Adrenal gland (tissue), 9 donors: ENCODE measurements at regions not wholly inside any gene's neighbourhood (a gene's known extent, or its start where the extent isn't known, plus 50 kb on each side); places are given as distances from the start of the nearest gene placed in this dataset.

Experiments used
- DNase-seq, 7 donors: peaks; one replicate each; pipeline ENCODE4 v3.0.0-alpha.2; 2019 to 2020
- H3K27ac ChIP-seq, 5 donors: fragments of 200-600 bp; sonication (generic) in 4 of 5; 1 replicate in 3 of 5; 2 replicates in 2 of 5; pipeline versions ENCODE4 v1.5.1 to v1.8.0; 2016 to 2020; ENCODE audit warnings: mild to moderate bottlenecking in 1 of 5
- H3K27me3 ChIP-seq: fragments of 200-600 bp; 2 replicates; pipeline ENCODE4 v1.8.0; 2021
- H3K36me3 ChIP-seq, 2 donors: fragments of 200-600 bp; replicated peaks in 1 of 2; 1 replicate in 1 of 2; 2 replicates in 1 of 2; pipeline versions ENCODE4 v1.5.1 to v1.8.0; 2018 to 2022
- H3K4me1 ChIP-seq, 2 donors: fragments of 200-600 bp; replicated peaks in 1 of 2; 1 replicate in 1 of 2; 2 replicates in 1 of 2; pipeline versions ENCODE4 v1.5.1 to v1.8.0; 2018 to 2021
- H3K4me3 ChIP-seq, 4 donors: fragments of 200-600 bp; sonication (generic) in 3 of 4; one replicate each; pipeline ENCODE4 v1.5.1; 2016 to 2018
- H3K9me3 ChIP-seq, 3 donors: fragments of 200-600 bp; sonication (generic) in 1 of 3; replicated peaks in 1 of 3; 1 replicate in 2 of 3; 2 replicates in 1 of 3; pipeline versions ENCODE4 v1.5.1 to v1.8.0; 2016 to 2021
- POLR2A ChIP-seq, 2 donors: fragments of 450-650 bp; IDR thresholded peaks; one replicate each; pipeline ENCODE4 v1.6.1; 2017; ENCODE audit warnings: antibody characterized with exemption in 2 of 2, mild to moderate bottlenecking in 2 of 2, moderate library complexity in 1 of 2
- WGBS, 4 donors: extraction: QIAGEN DNeasy Blood & Tissue Kit in 2 of 4; methylation state at CpG; one replicate each; pipeline versions ENCODE4 v1.1.5 to v1.1.7; 2013 to 2017; 5-methylcytosine and 5-hydroxymethylcytosine counted together
- intact Hi-C, 2 donors: fragments of 100-400 bp; cut with DNase I; formaldehyde crosslinking; loops; one replicate each; pipeline versions ENCODE4 v1.14.1 to v1.15.0; 2022 to 2023
- TF ChIP-seq, protein P1 (sequence below), 6 experiments: fragments of 450-650 bp in 4 of 6; fragments of 200-600 bp in 2 of 6; sonication (generic) in 1 of 6; IDR thresholded peaks; 1 replicate in 5 of 6; 2 replicates in 1 of 6; pipeline versions ENCODE4 v1.5.1 to v1.8.0; 2016 to 2021; ENCODE audit warnings: antibody characterized with exemption in 6 of 6, mild to moderate bottlenecking in 2 of 6, moderate library complexity in 1 of 6
- donor health status: healthy with polysubstance abuse.
- donor health status: Bipolar disorder and iron deficiency.
- donor health status: DM: yes; HTN: yes; CAD: no.
- donor health status: DM: no; HTN: no; CAD: no.
- donor health status: DM: no; HTN: no; CAD: no.

DNA sequence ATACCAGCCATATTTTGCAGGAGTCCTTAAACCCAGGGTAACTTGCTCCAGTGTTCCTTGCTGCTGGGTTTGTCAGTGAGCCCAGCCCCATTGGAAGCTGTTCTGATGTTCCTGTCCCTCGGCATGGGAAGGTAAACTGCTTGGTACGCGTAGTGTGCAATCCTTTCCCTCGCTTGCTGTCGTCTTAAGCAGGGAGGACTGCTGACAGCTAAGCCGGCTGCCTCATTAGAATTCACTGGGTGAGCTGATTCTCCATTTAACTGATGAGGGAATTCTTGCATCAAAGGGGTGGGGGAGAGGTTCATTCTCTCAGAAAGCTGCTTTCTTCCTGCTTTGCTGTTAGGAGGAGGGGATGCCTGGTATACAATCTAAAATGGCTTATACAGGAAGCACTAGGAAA lies 164.6 kb downstream of the MID1IP1 start:
- DNase-seq: no peak
- Histone ChIP-seq H3K4me3 (no peak overlapping the region), H3K27me3 (peaks cover 11% of the 10 kb centered on the region), H3K27ac (no peak overlapping the region), H3K36me3 (no peaks in the 10 kb centered on the region), H3K9me3 (no peaks in the 10 kb centered on the region), H3K4me1 (no peaks in the 10 kb centered on the region)
- TF ChIP-seq POLR2A (IDR thresholded peaks at IDR 0.05): no peak
- TF ChIP-seq, protein P1, sequence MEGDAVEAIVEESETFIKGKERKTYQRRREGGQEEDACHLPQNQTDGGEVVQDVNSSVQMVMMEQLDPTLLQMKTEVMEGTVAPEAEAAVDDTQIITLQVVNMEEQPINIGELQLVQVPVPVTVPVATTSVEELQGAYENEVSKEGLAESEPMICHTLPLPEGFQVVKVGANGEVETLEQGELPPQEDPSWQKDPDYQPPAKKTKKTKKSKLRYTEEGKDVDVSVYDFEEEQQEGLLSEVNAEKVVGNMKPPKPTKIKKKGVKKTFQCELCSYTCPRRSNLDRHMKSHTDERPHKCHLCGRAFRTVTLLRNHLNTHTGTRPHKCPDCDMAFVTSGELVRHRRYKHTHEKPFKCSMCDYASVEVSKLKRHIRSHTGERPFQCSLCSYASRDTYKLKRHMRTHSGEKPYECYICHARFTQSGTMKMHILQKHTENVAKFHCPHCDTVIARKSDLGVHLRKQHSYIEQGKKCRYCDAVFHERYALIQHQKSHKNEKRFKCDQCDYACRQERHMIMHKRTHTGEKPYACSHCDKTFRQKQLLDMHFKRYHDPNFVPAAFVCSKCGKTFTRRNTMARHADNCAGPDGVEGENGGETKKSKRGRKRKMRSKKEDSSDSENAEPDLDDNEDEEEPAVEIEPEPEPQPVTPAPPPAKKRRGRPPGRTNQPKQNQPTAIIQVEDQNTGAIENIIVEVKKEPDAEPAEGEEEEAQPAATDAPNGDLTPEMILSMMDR (IDR thresholded peaks at IDR 0.05): no peak
- WGBS, 4 donors: 61 to 85% (median 71%) methylated on average over 6 of the region's 6 CpGs
- intact Hi-C loops: no loop called here

DNA sequence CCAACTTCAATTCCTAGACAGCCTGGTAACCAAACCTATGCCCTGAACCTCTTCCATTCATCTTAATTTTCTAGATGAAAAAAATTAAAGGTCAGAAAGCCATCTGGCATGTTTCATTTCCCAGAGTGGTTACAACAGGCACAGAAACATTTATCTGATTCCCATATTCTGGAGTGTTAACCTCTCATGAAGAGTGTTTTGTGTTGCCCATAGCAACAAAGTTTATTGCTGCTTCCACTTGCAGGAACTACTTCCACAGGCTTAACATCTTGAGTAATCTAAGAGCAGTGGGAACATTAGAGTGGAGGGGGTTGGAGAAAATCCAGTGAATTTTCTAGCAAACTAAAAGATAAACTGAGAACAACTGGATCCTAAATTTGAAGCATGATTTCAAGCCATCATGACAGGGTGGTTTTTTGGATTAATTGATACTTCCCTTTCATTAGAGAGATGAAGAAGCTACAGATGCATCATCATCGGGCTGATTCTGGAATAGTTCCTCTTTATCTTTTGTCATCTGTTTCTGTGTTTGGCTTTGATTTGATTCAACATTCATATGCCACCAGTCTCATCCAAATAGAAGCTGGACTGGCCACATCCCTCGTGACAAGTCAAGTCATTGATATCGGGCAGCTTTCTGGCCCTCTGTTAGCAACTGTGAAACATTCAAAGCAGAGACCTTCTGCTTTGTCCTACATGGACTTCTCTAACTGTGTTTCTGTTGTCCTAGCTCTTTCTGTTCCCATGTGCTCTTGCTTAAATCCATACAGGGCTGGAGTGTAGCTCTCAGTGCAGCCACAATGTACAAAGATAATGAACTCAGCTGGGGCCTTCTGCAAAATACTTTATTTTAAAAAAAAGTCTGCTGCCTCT lies 167.3 kb downstream of the MID1IP1 start:
- H3K9me3 ChIP-seq: no peaks in the 10 kb centered on the region
- 59 to 73% (median 68%) methylated on average over 3 of the region's 3 CpGs for WGBS, 4 donors
- no peak for TF ChIP-seq POLR2A (IDR thresholded peaks at IDR 0.05)
- TF ChIP-seq, protein P1 (IDR thresholded peaks at IDR 0.05): no peak
- no peak overlapping the region for H3K27ac ChIP-seq
- peaks cover 8% of the 10 kb centered on the region for H3K27me3 ChIP-seq
- H3K36me3 ChIP-seq: no peaks in the 10 kb centered on the region
- intact Hi-C loops: no loop called here
- H3K4me3 ChIP-seq: no peak overlapping the region
- H3K4me1 ChIP-seq: no peaks in the 10 kb centered on the region
- no peak for DNase-seq

DNA sequence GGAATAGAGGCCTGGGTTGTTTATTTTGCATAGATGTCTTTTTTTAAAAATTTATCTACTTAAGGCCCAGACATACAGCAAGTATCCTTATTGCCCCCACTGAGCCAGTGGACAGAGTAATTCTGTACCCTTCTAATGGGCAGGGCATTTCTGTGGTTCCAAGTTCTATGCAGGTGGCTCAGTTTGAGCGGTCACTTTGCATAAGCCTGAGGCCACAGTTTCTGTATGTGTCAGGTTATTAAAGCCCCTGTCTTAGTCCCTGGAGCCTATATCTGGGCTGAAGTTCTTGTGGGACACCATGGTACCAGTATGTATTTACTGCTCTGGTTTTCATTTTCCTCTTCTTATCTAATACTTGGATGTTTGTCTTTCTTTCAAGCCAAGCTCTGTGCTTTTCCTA lies 168.8 kb downstream of the MID1IP1 start:
- Histone ChIP-seq H3K4me3 (no peak overlapping the region), H3K9me3 (no peaks in the 10 kb centered on the region), H3K4me1 (no peaks in the 10 kb centered on the region), H3K36me3 (no peaks in the 10 kb centered on the region), H3K27me3 (peaks cover 8% of the 10 kb centered on the region), H3K27ac (no peak overlapping the region)
- intact Hi-C loops: no loop called here
- 80 to 100% (median 93%) methylated on average over 1 of the region's 1 CpG for WGBS, 4 donors
- DNase-seq: no peak
- TF ChIP-seq POLR2A (IDR thresholded peaks at IDR 0.05): no peak
- TF ChIP-seq, protein P1 (IDR thresholded peaks at IDR 0.05): no peak

DNA sequence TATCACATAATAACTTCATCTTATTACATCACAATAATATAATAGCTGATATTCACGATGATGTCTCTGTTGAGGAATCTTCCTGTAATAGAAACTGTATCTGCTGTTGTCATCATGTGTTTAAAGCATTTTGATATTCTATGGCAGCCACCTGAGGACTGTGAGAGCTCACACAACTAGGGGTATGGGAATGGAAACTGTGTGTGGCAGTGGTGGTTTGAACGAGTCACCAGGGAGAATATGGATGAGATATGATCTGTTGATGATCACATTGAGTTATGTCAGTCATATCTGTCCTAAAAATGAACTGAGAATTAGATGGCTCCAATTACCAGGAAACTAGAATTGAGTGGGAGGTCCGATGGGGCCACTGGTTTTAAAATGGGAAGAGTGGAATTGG lies 169.6 kb downstream of the MID1IP1 start:
- no peak for DNase-seq
- H3K27ac ChIP-seq: no peak overlapping the region
- intact Hi-C loops: no loop called here
- 69 to 91% (median 78%) methylated on average over 3 of the region's 3 CpGs for WGBS, 4 donors
- no peaks in the 10 kb centered on the region for H3K4me1 ChIP-seq
- peaks cover 8% of the 10 kb centered on the region for H3K27me3 ChIP-seq
- no peak for TF ChIP-seq POLR2A (IDR thresholded peaks at IDR 0.05)
- TF ChIP-seq, protein P1 (IDR thresholded peaks at IDR 0.05): no peak
- H3K36me3 ChIP-seq: no peaks in the 10 kb centered on the region
- H3K4me3 ChIP-seq: no peak overlapping the region
- no peaks in the 10 kb centered on the region for H3K9me3 ChIP-seq
